ENCODE measurements at regions not wholly inside any gene's neighbourhood (a gene's known extent, or its start where the extent isn't known, plus 50 kb on each side); places are given as distances from the start of the nearest gene placed in this dataset.
A peak's percentile ranks its signal among the peaks of the same experiment; 100 is the strongest.

DNA sequence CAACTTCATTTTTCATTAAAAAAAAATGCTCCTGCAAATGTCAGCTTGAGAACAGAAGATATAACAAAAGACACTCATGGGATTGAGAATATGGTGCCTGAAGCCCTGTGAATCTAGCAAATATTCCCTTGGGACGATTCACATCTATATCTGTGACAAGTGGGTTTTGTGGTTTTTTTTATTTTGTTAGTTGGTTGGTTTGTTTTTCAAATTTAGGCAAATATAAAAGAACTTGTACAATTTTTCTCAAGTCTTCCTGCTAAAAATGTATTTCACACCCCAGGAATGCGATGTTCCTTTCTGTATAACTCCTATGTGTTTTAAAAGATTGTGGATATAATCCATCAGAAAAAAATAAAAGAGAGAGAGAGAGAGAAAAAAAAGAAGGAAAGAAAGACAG lies 1061.8 kb upstream of the ARRDC3 start:
- DNase-seq: no peak

DNA sequence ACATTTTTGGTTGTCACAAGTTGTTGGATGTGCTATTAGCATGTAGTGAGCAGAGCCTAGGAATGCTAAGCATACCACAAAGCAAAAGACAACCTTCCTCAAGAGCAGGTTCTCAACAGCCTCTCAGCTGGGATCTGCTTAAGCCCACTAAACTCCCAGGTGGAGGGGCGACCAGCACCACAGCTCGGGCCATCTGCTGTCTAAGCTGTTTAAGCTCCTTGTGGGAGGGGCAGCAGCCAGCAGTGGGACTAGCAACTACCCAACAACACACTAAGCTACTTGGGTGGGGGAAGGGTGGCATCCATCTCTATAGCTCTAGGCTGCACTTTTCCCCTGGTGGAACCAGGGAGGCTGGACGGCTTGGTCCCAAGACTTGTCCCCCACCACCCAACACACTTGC lies 1052.7 kb upstream of the ARRDC3 start:
- no peak for DNase-seq

DNA sequence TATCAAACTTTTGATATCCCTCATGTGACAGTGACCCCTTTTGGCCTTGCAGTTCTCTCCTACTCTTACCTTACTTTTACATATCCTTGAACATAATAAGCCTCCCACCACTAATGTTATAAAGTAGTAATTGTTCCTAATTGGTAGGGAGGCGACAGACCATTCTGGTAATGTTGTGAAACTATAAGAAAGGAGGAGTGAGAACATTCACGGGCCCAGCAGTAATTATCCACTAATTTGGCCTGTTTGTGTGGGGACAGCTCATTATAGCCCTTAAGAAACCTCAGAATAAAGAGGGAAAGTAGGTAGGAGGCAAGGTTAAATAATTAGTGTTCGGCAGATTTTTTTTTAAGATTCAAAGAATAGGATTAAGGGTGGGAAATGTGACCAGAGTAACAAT lies 1046.5 kb upstream of the ARRDC3 start:
- no peak for DNase-seq

DNA sequence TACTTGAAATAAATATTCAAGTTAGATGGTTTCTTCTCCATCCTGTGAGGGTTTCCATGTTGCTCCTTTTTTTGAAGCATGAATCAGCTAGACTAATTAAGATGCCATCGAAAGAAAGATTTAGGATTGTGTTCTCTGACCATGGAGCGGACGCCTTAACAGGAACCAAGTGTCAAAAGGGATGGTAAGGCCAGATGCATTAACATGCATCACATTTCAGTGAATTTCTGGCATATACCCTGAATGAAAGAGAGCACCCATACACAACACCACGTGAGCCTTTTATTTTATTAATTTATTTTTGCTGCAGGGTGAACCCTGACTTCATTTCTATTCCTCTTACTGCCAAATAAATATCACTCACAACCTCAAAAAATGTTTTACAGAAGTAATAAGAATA lies 1045.3 kb upstream of the ARRDC3 start:
- DNase-seq: no peak

DNA sequence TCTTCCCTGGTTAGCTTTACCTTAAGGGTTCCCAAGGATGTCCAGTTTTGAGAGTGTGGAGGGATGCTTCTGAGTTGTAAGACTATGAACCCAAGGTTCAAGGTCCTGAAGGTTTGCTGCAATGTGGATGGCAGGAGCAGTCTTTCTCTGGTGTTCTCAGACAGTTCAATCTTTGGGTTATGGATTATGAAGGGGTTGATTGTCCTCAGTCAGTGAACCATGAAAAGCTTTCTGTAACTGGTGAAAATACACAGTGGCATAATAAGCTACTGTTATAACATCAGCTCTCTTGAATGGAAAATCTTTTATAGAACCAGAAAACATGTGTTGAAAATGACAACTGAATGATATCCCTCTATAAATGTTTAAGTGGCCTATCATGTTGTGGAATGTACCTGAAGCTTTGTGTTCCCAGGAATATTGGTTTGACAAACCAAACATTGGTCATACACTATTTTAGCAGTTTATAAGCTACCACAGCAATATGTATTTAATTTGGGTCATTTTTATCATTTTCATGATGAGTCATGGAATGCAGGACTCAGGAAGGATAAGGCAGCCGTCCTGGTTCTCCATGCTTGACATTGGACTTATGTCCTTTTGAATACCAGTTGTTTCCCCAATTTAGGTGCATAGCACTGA lies 1041.8 kb upstream of the ARRDC3 start:
- no peak for DNase-seq

DNA sequence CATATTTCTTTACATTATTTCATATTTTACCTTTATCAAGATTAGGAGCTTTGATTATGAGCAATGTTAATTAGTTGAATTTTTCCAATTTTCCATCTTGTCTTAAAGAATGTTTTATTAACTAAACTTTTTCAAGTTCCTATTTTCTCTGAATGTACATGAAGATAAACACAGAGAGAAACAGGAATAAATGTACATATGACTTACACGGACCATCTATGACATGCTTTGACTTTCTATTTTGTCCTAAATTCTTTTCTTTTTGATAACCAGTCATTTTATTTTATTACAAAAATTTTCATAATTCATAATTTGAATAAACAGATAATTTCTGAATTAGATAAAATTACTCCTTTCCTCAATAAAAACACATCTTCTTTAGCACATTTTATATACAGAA lies 1038.8 kb upstream of the ARRDC3 start:
- DNase-seq: no peak

DNA sequence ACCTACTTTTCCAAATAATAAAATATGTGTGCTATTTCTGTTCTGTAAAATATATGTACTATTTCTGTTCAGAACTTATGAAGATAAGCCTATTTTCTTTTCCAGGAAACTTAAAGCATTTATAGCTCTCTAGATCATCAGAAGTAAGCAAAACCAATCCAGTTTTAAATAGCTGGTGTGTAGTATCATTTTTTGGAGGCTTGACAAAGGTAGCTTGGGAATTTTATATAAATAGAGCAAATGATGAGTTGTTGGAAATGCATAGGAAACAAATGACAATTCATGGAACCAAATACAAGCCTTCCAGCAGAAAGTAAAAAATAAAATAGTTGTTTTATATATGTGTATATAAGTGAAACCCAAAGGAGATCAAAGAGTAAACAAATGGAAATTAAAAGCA lies 1038.1 kb upstream of the ARRDC3 start:
- no peak for DNase-seq

DNA sequence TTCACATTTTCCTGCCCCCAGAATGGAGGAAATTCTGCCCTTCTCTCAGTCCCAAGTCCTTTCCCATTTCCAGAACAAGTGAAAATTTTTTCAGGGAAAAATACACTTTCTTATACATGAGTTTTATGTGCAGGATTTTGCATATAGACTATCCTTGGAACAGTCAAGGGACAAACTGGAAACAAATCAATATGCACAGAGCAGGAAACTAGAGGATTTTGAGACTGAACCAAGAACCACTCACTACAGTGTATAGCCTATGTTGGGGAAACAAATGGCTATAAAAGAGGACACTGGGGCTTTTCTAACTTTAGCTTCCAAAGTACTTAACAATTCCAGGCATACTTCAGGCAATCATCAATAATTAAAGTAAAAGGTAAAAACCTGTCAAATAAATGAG lies 1036.1 kb upstream of the ARRDC3 start:
- DNase-seq: no peak

DNA sequence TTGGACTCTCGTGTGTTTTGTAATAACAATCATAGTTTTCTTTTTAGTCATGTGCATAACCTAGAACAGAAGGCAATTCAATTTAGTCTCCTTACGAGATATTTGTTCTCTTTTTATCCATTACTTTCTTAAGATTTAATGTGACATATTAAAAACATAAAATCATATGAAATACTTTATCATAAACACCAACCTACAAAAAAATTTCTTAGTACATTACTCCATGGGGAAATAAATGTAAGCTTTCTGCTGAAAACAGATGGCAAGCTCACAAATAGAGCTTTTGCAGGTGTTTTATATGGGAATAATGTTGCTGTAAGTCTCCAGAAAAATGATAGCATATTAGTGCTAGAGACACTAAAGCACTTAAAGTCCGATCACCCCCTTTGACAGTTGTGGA lies 1035.2 kb upstream of the ARRDC3 start:
- no peak for DNase-seq

DNA sequence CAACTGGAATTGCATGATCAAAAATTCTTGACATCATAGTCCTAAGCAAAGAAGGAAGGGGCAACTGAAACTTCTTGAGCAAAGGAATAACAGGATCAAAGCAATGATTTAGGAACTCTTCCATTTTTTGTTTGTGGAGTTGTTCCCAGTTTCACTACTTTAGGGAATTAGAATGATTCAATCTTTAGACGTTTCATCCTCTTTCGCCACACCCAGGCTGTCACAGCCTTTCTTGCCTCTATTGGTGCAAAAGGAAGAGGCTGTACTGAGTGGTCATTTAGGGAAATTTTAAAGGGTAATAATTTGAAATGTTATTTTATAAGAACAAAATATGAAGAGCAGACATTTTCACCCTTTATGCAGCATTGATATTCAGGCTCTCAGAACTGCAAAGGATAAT lies 1026.0 kb upstream of the ARRDC3 start:
- no peak for DNase-seq

DNA sequence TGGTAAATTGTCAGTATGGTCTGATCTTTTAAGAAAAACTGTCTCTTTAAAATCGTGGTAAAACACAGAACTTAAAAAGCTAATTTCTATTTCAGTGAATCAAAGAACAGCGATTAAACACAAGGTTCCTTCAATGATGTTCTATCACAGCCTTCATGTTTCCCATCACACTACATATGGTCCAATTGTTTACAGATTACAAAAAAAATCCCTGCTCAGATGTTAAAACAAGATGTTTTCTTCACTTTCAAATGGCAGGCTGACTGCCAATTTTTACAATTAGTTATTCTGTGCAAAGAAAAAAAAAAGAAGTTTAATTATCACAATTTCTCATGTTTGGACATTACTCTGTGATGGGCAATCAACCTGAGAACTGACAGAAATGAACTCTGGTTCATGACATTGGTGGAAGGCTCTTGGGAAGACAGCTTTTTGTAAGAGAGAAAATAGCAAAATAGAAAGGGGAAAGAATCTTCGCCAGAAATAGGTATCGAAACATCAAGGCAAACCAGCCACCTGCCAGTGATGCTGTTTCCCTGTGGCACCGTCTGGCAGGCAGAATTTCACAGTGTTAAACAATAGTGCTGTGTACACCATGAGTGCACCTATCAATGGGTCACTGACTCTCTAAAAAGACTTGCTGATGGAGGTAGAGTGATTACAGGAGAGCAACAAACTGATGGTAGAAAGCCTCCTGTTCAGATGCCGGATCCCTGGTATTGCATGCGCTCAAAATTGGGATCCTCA lies 1020.0 kb upstream of the ARRDC3 start:
- peak; percentile 24 for DNase-seq

DNA sequence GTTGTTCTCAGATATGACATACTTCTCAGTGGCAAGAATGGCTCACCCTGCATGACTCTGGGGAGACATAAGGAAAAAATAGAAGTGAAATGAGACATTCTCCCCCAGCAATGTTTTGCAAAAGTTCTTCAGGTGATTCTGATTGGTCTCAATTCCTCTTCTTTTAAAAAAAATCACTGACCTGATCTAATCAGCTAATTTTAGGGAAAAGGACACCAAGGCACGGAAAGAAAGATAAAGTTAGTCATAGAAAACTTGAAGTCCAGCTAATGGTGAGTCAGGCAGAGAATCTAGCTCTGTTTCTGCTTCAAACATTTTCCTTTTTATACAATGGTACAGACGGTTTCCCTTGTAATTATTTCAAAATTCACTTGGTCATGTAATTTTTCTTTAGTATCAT lies 1018.9 kb upstream of the ARRDC3 start:
- no peak for DNase-seq

DNA sequence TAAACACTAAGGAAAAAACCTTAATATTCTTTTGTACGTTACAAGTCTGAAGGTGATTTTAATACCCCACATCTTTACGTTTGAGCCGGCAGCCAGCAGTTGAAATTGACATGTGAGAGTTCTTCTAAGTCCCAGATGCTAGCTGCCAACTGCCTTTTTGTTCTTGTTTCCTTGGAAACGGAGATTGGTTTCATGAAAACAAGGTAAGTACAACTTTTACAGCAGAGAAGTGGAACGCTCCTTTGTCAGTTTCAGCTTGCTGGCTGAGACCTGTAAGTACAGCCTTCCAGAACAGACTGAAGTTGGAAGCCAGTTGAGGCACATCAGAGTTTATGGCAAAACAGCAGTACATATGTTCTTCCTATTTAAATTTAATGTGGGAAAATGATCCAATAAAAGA lies 1018.4 kb upstream of the ARRDC3 start:
- DNase-seq: peak; percentile 22

DNA sequence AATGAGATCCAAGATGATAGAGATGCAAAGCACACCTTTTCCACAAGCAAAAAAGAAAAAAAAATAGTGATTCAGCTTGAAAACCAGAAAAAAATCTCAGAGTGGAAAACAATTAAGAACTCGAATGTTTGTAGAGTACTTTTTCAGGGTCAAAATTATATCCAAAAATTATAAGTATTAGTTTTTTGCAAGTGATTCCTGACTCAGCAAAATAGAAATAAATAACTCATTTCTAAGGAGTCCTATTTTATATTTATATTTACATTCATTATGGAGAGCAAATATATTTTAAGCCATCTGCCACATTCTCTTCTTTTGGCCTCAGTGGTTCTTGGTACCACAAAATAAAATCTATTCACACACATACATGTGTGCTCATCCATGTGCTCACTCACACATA lies 1011.8 kb upstream of the ARRDC3 start:
- DNase-seq: no peak

DNA sequence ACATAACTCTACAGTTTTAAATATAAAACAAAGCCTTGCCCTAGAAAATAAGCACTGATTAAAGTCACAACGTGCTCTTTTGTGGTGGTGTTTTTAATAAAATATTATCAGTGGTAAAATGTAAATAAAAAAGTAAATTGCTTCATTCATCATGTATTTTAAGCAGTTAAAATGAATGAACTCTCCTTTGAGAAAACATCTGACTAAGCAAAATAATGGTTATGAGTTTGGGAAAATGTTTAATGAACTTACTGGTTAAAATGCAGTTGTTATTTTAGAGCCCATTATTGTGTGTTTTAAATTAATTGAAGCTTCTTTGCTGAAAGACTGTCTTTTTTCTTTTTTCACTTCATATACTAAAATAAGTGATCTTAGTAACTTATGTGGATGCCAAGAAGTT lies 1007.5 kb upstream of the ARRDC3 start:
- DNase-seq: no peak

DNA sequence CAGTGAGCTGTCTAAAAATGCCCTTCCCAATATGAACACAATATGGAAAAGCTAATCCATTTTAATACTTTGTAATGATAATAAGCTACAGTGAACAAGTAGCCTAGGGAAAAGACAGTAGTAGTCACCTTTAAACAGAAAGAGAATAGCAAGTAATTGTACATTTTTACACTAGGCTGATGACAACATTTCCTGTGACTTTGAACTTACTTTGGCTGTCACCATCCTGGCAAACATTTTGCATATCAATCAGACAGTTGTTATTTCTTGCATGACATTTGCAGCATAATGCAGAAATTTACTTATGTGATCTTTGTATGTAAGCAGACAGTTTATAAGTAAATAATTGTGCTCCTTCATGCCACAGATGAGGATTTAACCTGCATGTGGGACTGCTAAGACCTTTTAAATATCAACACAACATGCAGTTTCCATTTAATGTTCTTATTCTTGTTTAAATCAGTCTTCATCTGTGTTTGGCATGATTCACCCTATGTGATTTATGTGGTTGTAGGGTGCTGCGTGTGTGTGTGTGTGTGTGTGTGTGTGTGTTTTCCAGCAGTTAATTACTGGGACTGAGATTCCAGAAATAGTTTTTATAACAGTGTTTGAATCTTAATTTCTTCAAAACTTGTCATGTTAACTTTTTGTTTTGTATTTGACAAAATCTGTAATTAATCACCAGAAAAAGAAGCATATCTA lies 997.1 kb upstream of the ARRDC3 start:
- no peak for DNase-seq

DNA sequence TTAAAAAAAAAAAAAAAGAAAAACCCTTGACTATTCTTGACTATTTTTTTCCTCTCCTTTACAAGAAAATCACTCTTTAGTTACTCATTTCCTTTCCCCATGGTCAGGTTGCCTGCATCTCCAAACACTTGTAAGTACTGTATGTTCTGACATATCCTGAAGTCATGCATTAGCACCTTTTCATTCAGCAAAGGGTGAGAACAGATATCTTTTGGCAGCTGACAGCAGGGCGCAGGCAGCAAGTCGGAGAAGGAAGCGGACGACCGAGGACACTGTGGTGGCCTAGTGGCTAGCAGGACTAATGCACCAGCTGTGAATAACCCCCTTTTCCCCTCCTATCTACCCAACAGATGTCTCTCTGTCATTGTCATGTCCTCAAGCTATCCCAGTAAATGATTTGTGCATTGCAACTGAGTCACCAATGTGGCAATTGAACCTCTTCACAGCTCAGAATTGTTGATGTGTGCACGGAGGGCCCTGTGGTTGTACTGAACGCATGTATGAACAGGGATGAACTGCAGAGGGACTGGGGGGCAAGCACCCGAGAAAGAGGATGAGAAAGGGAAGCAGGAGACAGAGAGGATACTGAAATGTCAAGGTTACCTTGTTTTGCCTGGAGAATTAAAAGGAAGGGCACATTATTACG lies 996.0 kb upstream of the ARRDC3 start:
- no peak for DNase-seq

DNA sequence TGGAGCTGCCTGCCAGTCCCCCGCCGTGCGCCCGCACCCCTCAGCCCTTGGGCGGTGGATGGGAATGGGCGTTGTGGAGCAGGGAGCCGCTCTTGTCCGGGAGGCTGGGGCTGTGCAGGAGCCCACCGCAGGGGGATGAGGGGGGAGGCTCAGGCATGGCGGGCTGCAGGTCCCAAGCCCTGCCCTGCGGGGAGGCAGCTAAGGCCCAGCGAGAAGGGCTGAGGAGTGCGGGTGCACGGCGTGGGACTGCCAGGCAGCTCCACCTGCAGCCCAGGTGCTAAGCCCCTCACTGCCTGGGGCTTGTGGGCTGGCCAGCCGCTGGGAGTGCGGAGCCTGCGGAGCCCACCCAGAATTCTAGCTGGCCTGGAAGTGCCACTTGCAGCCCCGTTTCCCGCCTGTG lies 991.7 kb upstream of the ARRDC3 start:
- no peak for DNase-seq

DNA sequence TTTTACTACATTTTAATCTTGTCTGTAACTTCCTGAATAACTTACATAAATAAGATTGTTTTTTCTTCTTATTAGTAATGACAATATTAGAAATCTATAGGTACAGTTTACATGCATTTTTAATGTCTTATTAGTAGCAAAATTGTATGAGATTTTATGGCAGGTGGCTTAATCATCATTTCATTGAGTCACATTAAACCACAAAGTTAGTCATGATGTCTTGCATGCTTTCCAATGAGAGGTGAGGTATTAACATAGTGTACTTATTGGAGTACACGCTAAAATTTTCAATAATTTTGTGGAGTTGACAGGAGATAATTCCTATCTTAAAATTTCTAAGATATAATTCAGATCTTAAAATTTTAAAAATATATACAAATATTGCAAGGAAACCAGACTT lies 989.6 kb upstream of the ARRDC3 start:
- DNase-seq: no peak

DNA sequence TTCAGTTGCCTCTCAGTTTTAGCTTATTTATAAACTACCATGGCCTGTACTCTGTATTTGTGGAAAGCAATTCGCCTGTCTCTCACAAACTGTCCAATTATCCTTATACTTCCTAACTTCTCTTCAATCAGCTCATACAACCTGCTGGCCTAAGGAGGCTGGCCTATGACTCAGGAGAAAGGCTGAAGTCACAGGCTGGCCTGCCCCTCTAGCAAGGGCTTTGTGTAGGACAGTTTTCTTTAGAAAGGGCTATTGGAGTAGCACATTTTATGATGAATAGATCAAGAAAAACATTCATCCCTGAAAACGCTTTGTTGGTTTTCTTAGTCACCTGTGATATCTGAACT lies 988.7 kb upstream of the ARRDC3 start:
- no peak for DNase-seq

DNA sequence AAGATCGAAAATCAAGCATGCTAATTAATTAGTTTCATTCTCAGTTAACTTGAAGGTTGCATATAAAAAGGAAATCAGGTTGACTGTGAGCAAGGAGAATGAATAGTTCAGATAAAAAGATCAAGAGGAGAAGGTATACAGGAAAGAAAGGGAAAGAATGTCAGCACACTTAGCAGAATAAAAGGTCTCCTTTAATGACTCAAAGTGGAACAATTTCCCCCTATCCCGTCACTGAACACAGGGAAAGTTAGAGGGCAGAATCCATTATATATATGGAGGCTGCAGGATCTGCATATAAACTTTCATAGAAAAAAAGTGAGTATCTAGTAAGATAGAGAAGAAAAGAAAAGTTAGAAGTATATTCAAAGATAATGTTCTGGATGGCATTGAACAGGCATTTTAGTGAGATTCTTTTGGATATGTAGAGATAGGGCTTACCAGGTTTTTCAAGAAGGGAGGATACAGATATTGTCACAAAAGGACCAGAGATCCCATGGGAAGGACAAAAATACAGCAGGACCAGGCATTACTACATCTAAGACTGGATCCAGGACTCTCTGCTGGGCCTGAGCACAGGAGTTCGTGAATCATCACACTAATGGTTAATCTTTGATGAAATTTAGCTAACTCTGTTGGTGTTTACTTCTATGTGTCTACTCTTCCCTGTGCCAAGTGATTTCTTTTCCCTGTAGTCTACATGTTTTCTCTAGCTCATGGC lies 988.2 kb upstream of the ARRDC3 start:
- no peak for DNase-seq

DNA sequence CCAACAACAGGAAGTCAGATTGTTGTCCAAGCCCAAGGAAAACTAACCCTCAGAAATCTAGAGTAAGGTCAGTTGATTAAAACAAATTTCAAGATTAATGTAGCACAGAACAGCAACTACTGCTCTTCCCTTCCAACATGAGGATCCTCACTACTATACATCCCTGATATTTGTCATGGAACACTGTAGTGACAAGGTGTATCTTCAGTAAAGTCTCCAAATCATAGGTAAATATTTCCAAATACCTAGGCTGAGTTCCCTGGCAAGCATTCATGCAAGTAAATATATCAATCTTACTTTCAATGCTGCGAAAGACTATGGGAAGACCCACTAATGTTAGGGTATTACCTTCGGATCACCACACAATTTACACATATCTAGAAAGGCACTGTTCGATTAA lies 986.9 kb upstream of the ARRDC3 start:
- DNase-seq: no peak

DNA sequence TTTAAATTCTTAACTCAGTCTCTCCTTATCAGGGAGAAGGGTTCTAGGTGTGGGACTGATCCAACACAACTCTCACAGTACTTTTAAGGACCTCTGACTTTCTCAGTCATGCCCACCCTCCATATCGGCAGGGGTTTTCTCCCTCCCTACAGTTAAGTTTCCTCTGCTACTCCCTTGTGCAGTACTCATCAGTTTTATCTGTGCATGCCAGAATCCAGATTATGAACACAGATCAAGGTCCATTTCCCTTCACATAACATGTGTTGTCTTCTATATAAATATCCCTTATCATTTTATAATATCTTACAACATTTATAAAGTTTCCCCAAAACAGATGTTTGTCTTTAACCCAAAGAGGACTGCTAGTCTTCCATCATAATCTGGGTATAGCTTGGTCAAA lies 986.5 kb upstream of the ARRDC3 start:
- no peak for DNase-seq
